NT2/D1 (cell line): ENCODE measurements at regions not wholly inside any gene's neighbourhood (a gene's known extent, or its start where the extent isn't known, plus 50 kb on each side); places are given as distances from the start of the nearest gene placed in this dataset.
"Not testable (repeated sequence)": the region's sequence is repeated elsewhere in the genome, so short reads cannot be mapped to it uniquely, and the experiment has no call there.

Experiments used
- DNase-seq: peaks from one replicate; pipeline ENCODE4 v3.0.0-alpha.2; 2011; ENCODE audit warnings: low read depth, low spot score
- H3K27me3 ChIP-seq: 2 replicates; pipeline ENCODE4 v1.6.0; 2011; ENCODE audit warnings: mild to moderate bottlenecking; ENCODE audit not compliant: insufficient read length, insufficient read depth
- H3K36me3 ChIP-seq: 2 replicates; pipeline ENCODE4 v1.6.1; 2011; ENCODE audit warnings: mild to moderate bottlenecking, low read length, mixed read lengths; ENCODE audit not compliant: insufficient read depth, insufficient read length
- H3K4me1 ChIP-seq: 2 replicates; pipeline ENCODE4 v1.5.1; 2011; ENCODE audit not compliant: insufficient read depth, insufficient read length
- H3K4me3 ChIP-seq: 2 replicates; pipeline ENCODE4 v1.5.1; 2011; ENCODE audit warnings: low read depth; ENCODE audit not compliant: insufficient read length
- H3K9ac ChIP-seq: 2 replicates; pipeline ENCODE4 v1.6.0; 2011; ENCODE audit warnings: low read depth; ENCODE audit not compliant: insufficient read length
- H3K9me3 ChIP-seq: 2 replicates; pipeline ENCODE4 v1.5.1; 2011; ENCODE audit warnings: mild to moderate bottlenecking, low read length; ENCODE audit not compliant: insufficient read depth
- SUZ12 ChIP-seq: IDR thresholded peaks from 2 replicates; pipeline ENCODE4 v1.6.1; 2011; ENCODE audit not compliant: insufficient read length, insufficient read depth; ENCODE audit errors: extremely low read depth
- YY1 ChIP-seq: IDR thresholded peaks from 2 replicates; pipeline ENCODE4 v1.6.1; 2011; ENCODE audit not compliant: insufficient read length, insufficient read depth
- ZNF274 ChIP-seq: IDR thresholded peaks from 2 replicates; pipeline ENCODE4 v1.6.1; 2011; ENCODE audit warnings: mild to moderate bottlenecking, low read depth, low read length

DNA sequence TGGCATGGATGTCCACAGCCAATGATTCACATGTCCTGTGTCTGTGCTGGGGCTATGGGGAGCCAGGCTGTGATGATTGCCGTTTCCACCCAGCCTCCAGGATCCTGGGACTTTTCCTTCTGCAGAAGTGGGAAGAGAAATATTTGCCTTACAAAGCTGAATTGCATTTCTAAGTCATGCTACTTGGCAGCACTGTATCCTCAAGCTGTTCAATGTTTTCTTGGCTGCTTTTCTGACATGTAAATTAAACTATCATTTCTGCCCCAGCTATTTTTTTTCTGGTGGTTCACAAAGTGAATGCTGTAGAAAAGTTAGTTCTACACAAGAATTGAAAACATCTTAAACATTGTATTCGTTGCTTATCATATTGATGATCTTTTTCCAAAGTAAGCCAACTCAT, 51.9 kb upstream of the TCERG1L start:
- Histone ChIP-seq H3K36me3 (no peaks in the 10 kb centered on the region), H3K27me3 (no peaks in the 10 kb centered on the region), H3K9ac (no peak overlapping the region), H3K9me3 (peaks cover 9% of the 10 kb centered on the region), H3K4me3 (no peak overlapping the region), H3K4me1 (no peaks in the 10 kb centered on the region)
- TF ChIP-seq SUZ12 (no peak), ZNF274 (no peak), YY1 (no peak)
- DNase-seq = no peak

- H3K4me3 ChIP-seq = no peak overlapping the region
- no peak for DNase-seq
- H3K4me1 ChIP-seq = no peaks in the 10 kb centered on the region
- H3K9me3 ChIP-seq = peaks cover 16% of the 10 kb centered on the region
- H3K36me3 ChIP-seq = no peaks in the 10 kb centered on the region
- H3K27me3 ChIP-seq = no peaks in the 10 kb centered on the region
- TF ChIP-seq ZNF274 (no peak), YY1 (no peak), SUZ12 (no peak)
- no peak overlapping the region for H3K9ac ChIP-seq
These were observed 60.0 kb upstream of the TCERG1L start for GRCh38 chr10:131371571-131371970.

DNA sequence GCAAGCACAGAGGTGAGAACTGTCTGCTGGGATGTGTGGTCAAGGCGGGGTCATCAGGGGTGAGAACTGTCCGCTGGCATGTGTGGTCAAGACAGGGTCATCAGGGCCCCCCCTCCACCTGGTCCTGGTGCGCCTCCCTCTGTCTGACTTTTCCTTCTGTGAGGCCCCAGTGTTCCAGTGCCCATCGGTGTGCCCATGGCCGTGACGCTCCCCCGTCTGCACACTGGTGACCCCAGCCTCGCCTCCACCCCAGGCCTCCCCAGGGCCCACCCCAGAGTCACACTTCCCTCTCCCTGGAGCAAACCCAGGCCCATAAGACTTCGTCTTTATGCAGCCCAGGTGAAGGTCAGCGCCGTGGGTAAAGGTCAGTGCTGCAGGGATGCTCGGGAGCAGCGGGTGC, 70.1 kb upstream of the TCERG1L start:
- Histone ChIP-seq H3K9me3 (no peaks in the 10 kb centered on the region), H3K4me3 (no peak overlapping the region)
- TF ChIP-seq ZNF274 (no peak), SUZ12 (no peak), YY1 (no peak)

GRCh38 chr10:131385161-131385872, 73.8 kb upstream of the TCERG1L start:
- H3K9ac ChIP-seq, H3K36me3 ChIP-seq, DNase-seq, H3K4me1 ChIP-seq, H3K4me3 ChIP-seq, H3K9me3 ChIP-seq: not testable (repeated sequence)
- peaks cover 14% of the 10 kb centered on the region for H3K27me3 ChIP-seq

More for the DNA sequence above, 70.1 kb upstream of the TCERG1L start:
- H3K27me3 ChIP-seq = peaks cover 9% of the 10 kb centered on the region
- H3K36me3 ChIP-seq = no peaks in the 10 kb centered on the region
- no peak overlapping the region for H3K9ac ChIP-seq
- no peak for DNase-seq
- no peaks in the 10 kb centered on the region for H3K4me1 ChIP-seq

GRCh38 chr10:131387018-131387529, 75.6 kb upstream of the TCERG1L start:
- peaks cover 14% of the 10 kb centered on the region for H3K27me3 ChIP-seq
- no peak overlapping the region for H3K9ac ChIP-seq
- H3K4me3 ChIP-seq = no peak overlapping the region
- TF ChIP-seq YY1 (no peak), SUZ12 (no peak), ZNF274 (no peak)
- no peaks in the 10 kb centered on the region for H3K36me3 ChIP-seq
- no peaks in the 10 kb centered on the region for H3K9me3 ChIP-seq
- no peak for DNase-seq
- peaks cover 2% of the 10 kb centered on the region for H3K4me1 ChIP-seq

DNA sequence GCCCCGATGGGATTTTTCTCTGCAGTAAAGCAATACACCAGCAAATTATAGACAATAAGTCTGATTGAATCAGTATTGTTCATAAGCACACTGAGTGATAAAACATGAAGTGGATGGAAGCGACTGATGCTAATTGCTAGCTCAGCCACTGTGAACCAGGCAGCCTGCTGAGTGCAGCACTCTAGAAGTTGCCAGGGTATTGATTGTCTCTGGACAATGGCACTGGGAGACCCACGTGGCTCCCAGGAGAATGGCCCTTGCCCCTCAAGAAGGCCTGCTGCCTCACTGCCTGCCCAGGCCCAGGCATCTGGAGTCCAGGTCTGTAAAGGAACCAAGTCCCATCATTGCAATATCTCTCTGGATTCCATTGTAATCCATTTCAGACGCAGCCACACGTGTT, 80.4 kb upstream of the TCERG1L start:
- no peak for TF ChIP-seq ZNF274
- no peak for TF ChIP-seq SUZ12
- no peak for TF ChIP-seq YY1
- H3K9ac ChIP-seq = no peak overlapping the region
- no peaks in the 10 kb centered on the region for H3K36me3 ChIP-seq
- H3K4me1 ChIP-seq = no peaks in the 10 kb centered on the region
- no peak for DNase-seq
- peaks cover 5% of the 10 kb centered on the region for H3K27me3 ChIP-seq
- no peak overlapping the region for H3K4me3 ChIP-seq
- no peaks in the 10 kb centered on the region for H3K9me3 ChIP-seq

DNA sequence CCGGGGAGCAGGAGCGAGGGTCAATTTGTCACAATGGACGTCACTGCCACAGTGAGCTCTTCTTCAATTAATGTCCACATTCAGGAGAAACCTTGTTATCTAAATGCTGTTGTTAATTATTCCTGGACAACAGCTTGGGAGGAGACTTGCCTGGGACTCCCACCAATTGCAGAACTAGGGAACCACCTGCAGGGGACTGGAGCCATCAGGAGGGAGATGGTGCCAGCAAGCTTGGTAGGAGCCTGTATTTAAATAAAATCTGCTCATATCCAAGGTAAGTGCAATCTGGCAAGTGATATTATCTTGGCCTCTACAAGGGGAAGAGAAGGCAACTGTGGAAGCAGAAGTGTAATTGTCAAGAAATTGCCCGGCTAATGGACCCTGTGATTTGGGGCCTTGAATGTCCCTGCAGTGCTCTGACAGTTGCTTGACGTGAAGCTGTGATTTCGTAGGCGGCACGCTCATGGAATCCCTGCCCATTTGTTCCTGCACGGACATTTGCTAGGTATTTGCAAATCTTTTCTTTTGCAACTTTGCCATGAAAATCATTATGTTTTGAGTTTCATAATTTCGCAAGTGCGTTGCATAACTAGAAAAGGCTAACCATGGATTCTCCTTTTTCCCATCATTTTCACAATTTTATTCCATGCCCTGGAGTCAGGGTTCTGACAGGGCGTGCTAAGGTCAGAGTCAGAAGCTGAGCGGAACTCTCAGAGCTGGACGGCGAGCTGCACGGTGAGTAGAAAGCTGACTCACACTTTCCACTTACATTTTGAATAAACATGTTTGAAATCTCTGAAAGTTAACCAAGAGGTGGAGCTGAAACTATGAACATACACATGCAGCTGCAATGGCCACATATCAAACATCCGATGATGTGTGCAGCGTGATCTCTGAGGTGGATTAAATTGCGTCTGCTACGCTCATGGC, 84.9 kb upstream of the TCERG1L start:
- H3K4me1 ChIP-seq = peaks cover 2% of the 10 kb centered on the region
- no peak overlapping the region for H3K9ac ChIP-seq
- DNase-seq = no peak
- TF ChIP-seq ZNF274 = no peak
- TF ChIP-seq YY1 = no peak
- no peak for TF ChIP-seq SUZ12
- H3K9me3 ChIP-seq = no peaks in the 10 kb centered on the region
- H3K36me3 ChIP-seq = no peaks in the 10 kb centered on the region
- H3K4me3 ChIP-seq = no peak overlapping the region
- no peaks in the 10 kb centered on the region for H3K27me3 ChIP-seq
